HG02981 (cell line): ENCODE measurements at regions not wholly inside any gene's neighbourhood (a gene's known extent, or its start where the extent isn't known, plus 50 kb on each side); places are given as distances from the start of the nearest gene placed in this dataset.

Source experiments
- ATAC-seq: cut with Tn5 transposase; IDR thresholded peaks from one replicate; pipeline ENCODE4 v1.9.1; 2021; ENCODE audit warnings: mild to moderate bottlenecking, moderate library complexity; ENCODE audit not compliant: unreplicated experiment

DNA sequence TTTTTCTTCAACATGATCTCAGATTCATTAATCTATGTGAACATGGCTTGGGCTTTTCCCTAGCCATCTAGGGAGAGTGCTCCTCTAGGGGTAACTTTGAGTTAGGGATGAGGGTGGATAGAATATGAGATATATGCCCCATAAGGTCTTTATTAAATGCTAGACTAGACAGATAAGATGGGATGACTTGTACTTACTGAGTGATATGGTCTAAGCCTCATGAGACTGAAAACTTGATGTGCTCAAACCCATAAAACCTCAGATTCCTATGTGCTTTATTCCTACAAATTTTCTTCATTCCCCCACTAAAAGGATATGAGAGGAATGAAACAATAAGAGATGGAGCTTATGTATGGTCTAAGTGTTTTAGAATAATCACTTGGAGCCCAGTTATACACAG is 386.6 kb downstream of the YTHDC2 start:
- no peak for ATAC-seq

- ATAC-seq = no peak
Measured at GRCh38 chr5:113900816-113901215, 387.3 kb downstream of the YTHDC2 start.

DNA sequence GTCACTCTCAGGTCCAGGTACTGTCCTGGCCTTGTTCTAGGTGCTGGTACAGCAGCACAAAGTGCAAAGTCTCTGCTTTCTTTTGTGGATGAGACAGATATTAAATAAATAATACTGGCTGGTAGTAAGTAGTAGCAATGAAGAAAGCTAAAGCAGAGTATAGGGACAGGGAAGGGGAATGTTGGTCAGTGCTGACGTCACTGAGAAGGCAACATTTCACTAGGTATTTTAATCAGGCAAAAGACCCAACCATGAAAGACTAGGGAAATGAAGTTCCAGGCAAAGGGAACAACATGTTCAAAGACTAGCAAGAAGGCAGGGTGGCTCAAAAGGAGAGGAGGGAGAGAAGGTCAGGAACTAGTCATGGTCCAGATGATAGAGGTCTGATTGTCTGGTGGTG is 388.2 kb downstream of the YTHDC2 start:
- ATAC-seq = no peak

GRCh38 chr5:113902917-113903660 is 389.6 kb downstream of the YTHDC2 start:
- ATAC-seq = no peak

DNA sequence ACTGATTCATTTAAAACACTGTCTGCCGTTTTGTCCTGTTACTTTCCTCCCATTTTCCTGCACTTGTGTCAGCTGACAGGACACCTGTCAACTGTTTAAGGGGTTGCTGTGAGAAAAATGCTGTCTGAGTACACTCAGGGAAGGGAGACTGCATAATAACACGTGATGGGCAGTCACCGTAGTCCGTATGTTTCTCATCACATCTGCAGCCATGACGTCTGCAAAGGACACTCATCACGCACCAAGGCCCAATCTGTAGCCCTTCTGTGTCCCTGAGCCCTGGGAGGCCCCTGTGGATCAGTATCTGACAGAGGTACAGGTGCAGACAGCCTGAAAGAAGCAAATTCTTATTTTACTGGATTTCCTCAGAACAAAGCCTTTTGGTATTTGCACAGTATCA is 396.3 kb downstream of the YTHDC2 start:
- no peak for ATAC-seq

DNA sequence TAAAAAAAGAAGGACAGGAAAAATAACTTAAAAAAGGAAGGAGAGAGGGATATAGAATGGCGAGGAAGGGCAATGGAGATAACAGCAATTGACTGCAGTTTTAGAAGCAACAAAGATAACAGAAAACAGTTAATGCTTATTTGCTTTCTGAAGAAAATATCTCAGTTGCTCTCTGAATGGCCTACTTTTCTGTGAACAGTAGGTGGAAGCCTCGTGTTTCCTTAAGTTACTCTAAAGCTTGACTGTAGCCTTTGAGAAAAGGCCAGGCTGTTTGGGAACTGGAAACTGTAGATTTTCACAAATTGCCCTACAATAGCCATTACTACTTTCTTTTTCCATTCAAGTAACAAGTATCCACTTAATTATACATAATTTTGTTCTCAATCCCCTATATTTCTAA is 404.5 kb downstream of the YTHDC2 start:
- ATAC-seq = no peak

DNA sequence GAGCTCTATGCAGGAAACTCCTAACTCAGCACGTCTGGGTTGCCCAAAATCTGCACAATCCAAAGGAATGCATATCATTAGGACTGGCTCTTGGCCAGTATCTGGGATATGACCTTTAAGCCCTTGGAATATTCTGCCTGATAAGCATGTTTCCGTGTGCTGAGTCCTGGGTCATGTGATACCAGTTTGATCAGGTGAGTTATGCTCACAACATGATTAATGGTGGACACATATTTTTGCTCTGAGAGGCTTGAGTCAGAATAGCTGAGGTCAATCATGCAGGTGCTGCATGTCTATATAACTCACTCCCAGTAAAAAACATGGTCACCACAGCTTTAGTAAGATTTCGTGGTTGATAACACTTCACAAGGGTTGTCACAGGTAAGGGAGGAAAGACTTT is 408.8 kb downstream of the YTHDC2 start:
- ATAC-seq = no peak

GRCh38 chr5:113935453-113935852 is 422.0 kb downstream of the YTHDC2 start:
- ATAC-seq = no peak

DNA sequence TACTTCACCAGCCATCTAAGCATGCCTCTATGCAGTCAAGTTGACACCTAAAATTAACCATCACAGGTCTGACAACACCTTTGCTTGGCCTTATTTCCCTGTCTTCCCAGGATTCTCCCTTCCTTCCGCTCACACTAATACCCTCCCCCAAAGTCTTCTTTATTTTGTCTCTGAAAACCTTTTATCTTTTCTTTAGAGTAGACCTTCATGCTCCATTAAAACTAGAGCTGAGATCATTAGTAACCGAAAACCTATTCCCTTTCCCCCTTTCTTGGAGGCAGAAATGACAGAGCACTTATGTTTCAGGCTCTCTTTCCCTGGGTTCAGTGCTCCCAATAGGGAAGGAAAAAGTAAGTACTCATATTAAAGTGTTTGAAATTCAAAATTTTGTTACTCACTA is 423.8 kb downstream of the YTHDC2 start:
- ATAC-seq = no peak

GRCh38 chr5:113939988-113940387 is 421.9 kb upstream of the KCNN2 start:
- no peak for ATAC-seq

DNA sequence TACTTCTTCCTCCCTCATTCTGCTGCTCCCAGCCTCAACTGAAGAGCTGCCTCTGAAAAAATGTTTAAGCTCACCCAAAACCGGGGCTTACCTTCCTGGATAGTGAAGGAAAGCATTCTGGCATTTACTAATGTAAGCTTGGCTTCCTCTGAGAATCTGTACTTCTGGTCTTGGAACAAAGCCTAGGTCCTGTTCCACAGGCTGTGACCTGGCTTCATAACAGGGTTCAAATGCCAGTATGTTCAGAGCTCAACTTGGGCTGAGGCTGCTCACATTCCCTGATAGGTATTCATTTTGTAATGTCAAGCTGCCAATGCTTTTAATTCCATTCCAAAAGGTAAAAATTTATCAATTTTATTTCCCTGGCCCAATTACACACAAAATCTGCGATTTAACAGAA is 411.7 kb upstream of the KCNN2 start:
- no peak for ATAC-seq

- no peak for ATAC-seq
Measured at GRCh38 chr5:113965225-113965624, 396.6 kb upstream of the KCNN2 start.

GRCh38 chr5:113969901-113970300 is 392.0 kb upstream of the KCNN2 start:
- ATAC-seq = no peak

GRCh38 chr5:113971454-113971853 is 390.4 kb upstream of the KCNN2 start:
- ATAC-seq = no peak

GRCh38 chr5:113974976-113975375 is 386.9 kb upstream of the KCNN2 start:
- ATAC-seq = no peak

DNA sequence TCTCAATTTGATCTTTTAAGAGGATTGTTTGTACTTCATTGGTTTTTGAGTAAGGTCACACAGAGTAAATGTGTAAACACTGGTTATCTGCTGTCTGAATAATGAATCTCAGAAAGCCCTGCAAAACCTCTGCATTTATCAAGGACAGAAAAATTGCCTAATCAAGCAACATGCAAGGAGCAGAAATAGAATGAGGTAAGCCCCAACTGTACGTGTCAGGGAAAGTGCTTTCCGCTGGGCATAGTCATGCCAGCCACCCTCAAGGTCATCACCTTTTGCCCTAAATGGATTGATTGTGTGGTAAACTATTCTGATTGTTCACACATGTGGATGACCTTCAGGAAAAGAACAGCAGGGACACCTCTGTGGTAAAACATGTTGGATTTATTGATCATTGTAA is 376.9 kb upstream of the KCNN2 start:
- no peak for ATAC-seq

DNA sequence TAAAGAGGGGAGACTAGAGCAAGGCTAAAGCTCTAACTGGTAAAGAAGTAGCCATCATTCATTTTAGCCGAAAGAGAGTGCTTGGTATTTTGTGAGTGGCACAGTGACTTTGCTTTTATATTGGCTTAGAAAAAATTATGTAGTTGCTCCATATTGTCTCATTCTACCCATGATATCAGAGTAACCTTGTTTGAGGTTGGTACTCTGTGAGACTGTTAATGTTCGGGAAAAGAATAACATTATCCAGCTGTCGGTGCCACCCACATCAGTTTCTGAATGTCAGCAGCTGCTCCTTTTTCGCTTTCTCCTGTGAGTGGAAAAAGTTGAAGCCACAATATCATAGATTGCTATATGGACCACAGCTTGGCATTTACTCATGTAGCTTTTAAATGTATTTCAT is 376.4 kb upstream of the KCNN2 start:
- ATAC-seq = no peak

DNA sequence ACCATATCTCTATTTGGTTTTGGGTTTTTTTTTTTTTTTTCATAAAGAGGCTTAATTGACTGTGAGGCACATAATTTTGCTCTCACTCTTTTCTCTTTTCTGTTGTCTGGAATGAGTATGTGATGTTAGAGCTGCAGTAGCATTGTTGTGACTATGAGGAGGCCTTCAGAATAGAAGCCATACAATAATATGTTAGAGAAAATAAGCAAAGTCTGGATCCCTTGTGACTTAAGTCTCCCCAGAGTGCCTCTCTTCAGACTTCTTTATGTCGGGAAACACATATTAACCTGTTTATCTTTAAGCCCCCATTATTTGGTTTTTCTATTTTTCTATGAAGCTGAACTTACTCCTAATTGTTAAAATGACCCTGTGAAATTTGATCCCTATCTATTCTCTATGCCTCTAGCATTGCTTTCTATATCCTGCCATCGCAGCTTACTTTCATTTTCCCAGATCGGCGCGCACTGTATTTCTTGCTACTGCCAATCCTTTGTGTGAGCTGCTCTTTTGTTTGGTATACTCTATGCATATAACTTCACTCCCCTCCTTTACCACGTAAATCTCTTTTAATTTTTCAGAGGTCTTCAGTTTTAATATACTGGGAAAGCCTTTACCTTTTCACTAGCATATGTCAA is 372.5 kb upstream of the KCNN2 start:
- no peak for ATAC-seq

DNA sequence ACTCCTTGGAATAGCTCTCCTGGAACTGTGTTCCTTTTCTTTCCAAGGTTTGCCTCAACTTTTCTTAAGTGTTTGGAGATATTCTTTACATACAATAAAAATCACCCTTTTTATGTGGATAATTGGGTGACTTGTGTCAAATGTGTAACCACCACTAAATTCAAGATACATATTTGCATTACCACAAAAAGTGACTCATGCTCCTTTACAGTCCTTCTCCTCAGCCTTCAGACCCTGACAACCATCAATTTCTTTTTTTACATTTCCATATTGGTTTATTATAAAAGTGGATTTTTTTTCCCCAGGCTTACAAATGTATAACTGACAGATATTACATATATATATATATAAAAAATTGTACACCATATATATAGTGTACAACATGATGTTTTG is 372.0 kb upstream of the KCNN2 start:
- no peak for ATAC-seq

GRCh38 chr5:114001076-114001475 is 360.8 kb upstream of the KCNN2 start:
- ATAC-seq = no peak

DNA sequence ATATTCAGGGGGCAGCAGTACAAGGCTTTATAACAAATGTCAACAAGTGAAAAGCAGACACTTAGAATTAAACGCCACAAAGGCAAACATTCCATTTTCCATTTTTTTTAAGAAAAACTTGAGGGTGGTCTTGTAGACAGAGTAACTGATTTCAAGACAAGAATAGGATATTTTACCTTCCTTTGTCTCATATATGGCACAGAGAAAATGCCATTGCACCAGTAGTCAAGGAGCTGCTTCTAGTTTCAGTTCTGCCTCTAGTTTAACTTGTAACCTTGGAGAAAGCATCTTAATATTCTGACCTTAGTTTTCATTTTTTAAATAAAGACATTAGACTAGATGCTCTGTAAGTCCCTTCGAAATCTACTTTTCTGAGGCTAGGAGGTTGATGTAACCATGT is 355.3 kb upstream of the KCNN2 start:
- ATAC-seq = no peak

- no peak for ATAC-seq
Measured at GRCh38 chr5:114007678-114008077, 354.2 kb upstream of the KCNN2 start.

DNA sequence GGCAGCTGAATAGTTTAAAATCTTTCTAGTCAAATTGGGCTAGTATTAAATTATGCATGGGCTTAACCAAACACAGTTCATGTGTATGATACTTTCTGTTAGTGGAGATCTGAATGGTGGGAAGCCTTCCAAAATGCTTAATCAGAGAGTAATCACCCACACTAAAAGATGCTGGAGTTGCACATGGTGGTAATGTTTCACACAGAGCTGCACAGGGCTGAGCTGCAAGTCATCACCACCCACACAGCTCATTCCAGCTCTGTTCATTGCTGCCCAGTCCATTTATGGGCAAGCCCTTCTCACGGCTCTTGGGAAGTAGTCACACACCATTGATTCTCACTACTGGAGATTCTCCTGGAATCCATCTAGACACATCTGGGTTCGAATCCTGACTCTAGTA is 351.5 kb upstream of the KCNN2 start:
- ATAC-seq = no peak
